ENCODE measurements at regions not wholly inside any gene's neighbourhood (a gene's known extent, or its start where the extent isn't known, plus 50 kb on each side); places are given as distances from the start of the nearest gene placed in this dataset.

- H3K27ac ChIP-seq (ENCODE audit: insufficient read depth, low read length): peak overlapping the region; percentile 61
- no peak for DNase-seq (ENCODE audit: low read depth in 2 of 2)
- H3K4me2 ChIP-seq (ENCODE audit: extremely low read depth, insufficient read depth, low read length): no peak overlapping the region
- no peak overlapping the region for H3K9ac ChIP-seq (ENCODE audit: insufficient read depth, low read length)
- H3K4me1 ChIP-seq (ENCODE audit: control insufficient read depth, extremely low read depth, insufficient read depth, low read length): peaks cover 44% of the 10 kb centered on the region
- TF ChIP-seq EZH2 (IDR thresholded peaks at IDR 0.05; ENCODE audit: low read length, missing control alignments): no peak
- TF ChIP-seq, protein P1, sequence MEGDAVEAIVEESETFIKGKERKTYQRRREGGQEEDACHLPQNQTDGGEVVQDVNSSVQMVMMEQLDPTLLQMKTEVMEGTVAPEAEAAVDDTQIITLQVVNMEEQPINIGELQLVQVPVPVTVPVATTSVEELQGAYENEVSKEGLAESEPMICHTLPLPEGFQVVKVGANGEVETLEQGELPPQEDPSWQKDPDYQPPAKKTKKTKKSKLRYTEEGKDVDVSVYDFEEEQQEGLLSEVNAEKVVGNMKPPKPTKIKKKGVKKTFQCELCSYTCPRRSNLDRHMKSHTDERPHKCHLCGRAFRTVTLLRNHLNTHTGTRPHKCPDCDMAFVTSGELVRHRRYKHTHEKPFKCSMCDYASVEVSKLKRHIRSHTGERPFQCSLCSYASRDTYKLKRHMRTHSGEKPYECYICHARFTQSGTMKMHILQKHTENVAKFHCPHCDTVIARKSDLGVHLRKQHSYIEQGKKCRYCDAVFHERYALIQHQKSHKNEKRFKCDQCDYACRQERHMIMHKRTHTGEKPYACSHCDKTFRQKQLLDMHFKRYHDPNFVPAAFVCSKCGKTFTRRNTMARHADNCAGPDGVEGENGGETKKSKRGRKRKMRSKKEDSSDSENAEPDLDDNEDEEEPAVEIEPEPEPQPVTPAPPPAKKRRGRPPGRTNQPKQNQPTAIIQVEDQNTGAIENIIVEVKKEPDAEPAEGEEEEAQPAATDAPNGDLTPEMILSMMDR (conservative IDR thresholded peaks at IDR 0.05 in 1 of 2, IDR thresholded peaks at IDR 0.05 in 1 of 2; ENCODE audit: low read depth in 1 of 2, low read length in 2 of 2): no peak
- peaks cover 71% of the 10 kb centered on the region for H3K79me2 ChIP-seq (ENCODE audit: control insufficient read depth, insufficient read depth, low read length)
- no peak overlapping the region for H3K4me3 ChIP-seq (replicated peaks in 1 of 4; ENCODE audit: control extremely low read depth in 1 of 4, insufficient read depth in 1 of 4, low read depth in 3 of 4, low read length in 4 of 4)
- H3K27me3 ChIP-seq (ENCODE audit: control insufficient read depth, insufficient read depth, low read length): no peaks in the 10 kb centered on the region
- H2AFZ ChIP-seq (ENCODE audit: low read length): no peak overlapping the region
- no peaks in the 10 kb centered on the region for H3K36me3 ChIP-seq (ENCODE audit: control insufficient read depth, insufficient read depth, low read length)
- H4K20me1 ChIP-seq (ENCODE audit: control insufficient read depth, extremely low read depth, insufficient read depth, low read length): no peaks in the 10 kb centered on the region
- H3K9me3 ChIP-seq (ENCODE audit: control insufficient read depth, insufficient read depth, low read depth, low read length): no peaks in the 10 kb centered on the region
Measured at GRCh38 chr7:131010029-131010716, 276.2 kb upstream of the KLF14 start.

DNA sequence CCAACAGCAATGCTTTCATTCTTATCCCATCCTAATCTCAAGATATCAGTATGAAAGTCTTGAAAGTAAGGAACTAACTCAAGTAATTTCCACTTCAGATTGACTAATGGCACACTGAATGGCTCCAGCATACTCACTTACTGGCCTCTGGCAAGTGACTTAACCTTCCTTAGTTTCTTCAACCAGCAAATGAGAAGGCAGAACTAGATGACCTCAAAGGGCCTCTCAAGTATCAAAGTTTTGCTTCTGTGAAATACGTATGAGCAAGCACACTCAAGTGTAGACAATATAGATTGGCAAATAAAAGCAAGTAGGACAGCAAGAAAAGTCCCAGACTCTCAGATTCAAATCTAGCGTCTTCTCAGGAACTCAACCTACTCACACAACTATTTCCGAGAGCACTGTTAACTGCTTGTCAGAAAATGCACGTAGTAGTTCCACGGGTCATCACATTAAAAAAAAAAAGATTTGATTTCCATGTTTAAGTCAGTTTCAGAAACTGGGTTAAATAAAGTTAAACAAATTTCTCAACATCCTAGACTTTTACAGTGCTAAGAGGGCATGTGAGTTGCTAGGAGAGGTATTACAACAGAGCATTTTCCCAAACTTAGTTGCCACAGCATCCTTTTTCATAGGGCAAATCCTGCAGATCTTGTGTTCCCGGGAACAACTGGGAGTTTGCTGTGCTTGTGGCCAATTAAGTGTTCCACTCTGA, 276.9 kb upstream of the KLF14 start:
- Histone ChIP-seq H3K27ac (ENCODE audit: insufficient read depth, low read length) (peak overlapping the region; percentile 61), H2AFZ (ENCODE audit: low read length) (no peak overlapping the region), H3K9me3 (ENCODE audit: control insufficient read depth, insufficient read depth, low read depth, low read length) (no peaks in the 10 kb centered on the region), H3K4me2 (ENCODE audit: extremely low read depth, insufficient read depth, low read length) (no peak overlapping the region), H3K4me3 (replicated peaks in 1 of 4; ENCODE audit: control extremely low read depth in 1 of 4, insufficient read depth in 1 of 4, low read depth in 3 of 4, low read length in 4 of 4) (no peak overlapping the region), H3K4me1 (ENCODE audit: control insufficient read depth, extremely low read depth, insufficient read depth, low read length) (peaks cover 45% of the 10 kb centered on the region), H3K9ac (ENCODE audit: insufficient read depth, low read length) (no peak overlapping the region), H4K20me1 (ENCODE audit: control insufficient read depth, extremely low read depth, insufficient read depth, low read length) (no peaks in the 10 kb centered on the region), H3K79me2 (ENCODE audit: control insufficient read depth, insufficient read depth, low read length) (peaks cover 67% of the 10 kb centered on the region), H3K27me3 (ENCODE audit: control insufficient read depth, insufficient read depth, low read length) (no peaks in the 10 kb centered on the region), H3K36me3 (ENCODE audit: control insufficient read depth, insufficient read depth, low read length) (no peaks in the 10 kb centered on the region)
- peak; percentile 65 to 84 for DNase-seq (ENCODE audit: low read depth in 2 of 2)
- TF ChIP-seq, protein P1 (conservative IDR thresholded peaks at IDR 0.05 in 1 of 2, IDR thresholded peaks at IDR 0.05 in 1 of 2; ENCODE audit: low read depth in 1 of 2, low read length in 2 of 2): no peak
- TF ChIP-seq EZH2 (IDR thresholded peaks at IDR 0.05; ENCODE audit: low read length, missing control alignments): no peak

- Histone ChIP-seq H3K79me2 (ENCODE audit: control insufficient read depth, insufficient read depth, low read length) (peaks cover 67% of the 10 kb centered on the region), H3K27ac (ENCODE audit: insufficient read depth, low read length) (peak overlapping the region; percentile 61), H3K4me1 (ENCODE audit: control insufficient read depth, extremely low read depth, insufficient read depth, low read length) (peaks cover 45% of the 10 kb centered on the region), H2AFZ (ENCODE audit: low read length) (no peak overlapping the region), H3K36me3 (ENCODE audit: control insufficient read depth, insufficient read depth, low read length) (no peaks in the 10 kb centered on the region), H3K9ac (ENCODE audit: insufficient read depth, low read length) (no peak overlapping the region), H3K4me3 (replicated peaks in 1 of 4; ENCODE audit: control extremely low read depth in 1 of 4, insufficient read depth in 1 of 4, low read depth in 3 of 4, low read length in 4 of 4) (no peak overlapping the region), H3K4me2 (ENCODE audit: extremely low read depth, insufficient read depth, low read length) (no peak overlapping the region), H3K27me3 (ENCODE audit: control insufficient read depth, insufficient read depth, low read length) (no peaks in the 10 kb centered on the region), H3K9me3 (ENCODE audit: control insufficient read depth, insufficient read depth, low read depth, low read length) (no peaks in the 10 kb centered on the region), H4K20me1 (ENCODE audit: control insufficient read depth, extremely low read depth, insufficient read depth, low read length) (no peaks in the 10 kb centered on the region)
- TF ChIP-seq, protein P1 (conservative IDR thresholded peaks at IDR 0.05 in 1 of 2, IDR thresholded peaks at IDR 0.05 in 1 of 2; ENCODE audit: low read depth in 1 of 2, low read length in 2 of 2): no peak
- no peak for TF ChIP-seq EZH2 (IDR thresholded peaks at IDR 0.05; ENCODE audit: low read length, missing control alignments)
- DNase-seq (ENCODE audit: low read depth in 2 of 2): no peak
Measured at GRCh38 chr7:131011432-131011742, 277.4 kb upstream of the KLF14 start.
